ENCODE measurements at regions not wholly inside any gene's neighbourhood (a gene's known extent, or its start where the extent isn't known, plus 50 kb on each side); places are given as distances from the start of the nearest gene placed in this dataset.

DNA sequence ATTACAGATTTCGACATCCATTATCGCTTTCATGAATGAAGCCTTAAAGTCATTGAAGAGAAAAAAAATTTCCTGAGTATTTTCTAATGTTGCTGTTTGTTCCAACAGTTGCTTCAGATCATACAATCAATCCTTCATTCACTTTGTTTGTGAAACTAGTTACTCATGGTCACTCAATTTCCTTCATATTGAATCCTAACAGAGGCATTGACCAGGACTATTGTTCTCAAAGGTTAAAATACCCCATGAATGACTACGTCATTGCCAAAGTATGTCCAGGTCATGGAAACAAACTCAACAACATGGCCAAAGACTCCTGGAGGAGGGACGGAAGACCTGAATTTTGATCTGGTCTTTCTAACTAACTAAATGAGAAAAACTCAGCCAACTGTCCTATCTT is 54.0 kb upstream of the ABCB5 start:
- no peak overlapping the region for H3K4me2 ChIP-seq (ENCODE audit: insufficient read depth, low read length)
- ATAC-seq: no peak
- H3K9ac ChIP-seq (ENCODE audit: insufficient read depth in 1 of 2, low read depth in 2 of 2, low read length in 2 of 2): no peak overlapping the region
- H3K79me2 ChIP-seq (ENCODE audit: control insufficient read depth, insufficient read depth, low read length): no peaks in the 10 kb centered on the region
- no peak for FAIRE-seq
- peaks cover 0 to 13% of the 10 kb centered on the region in 2 experiments; a peak in 2 of 5 replicates for H3K4me1 ChIP-seq (replicated peaks in 1 of 2; ENCODE audit: control insufficient read depth in 2 of 2, insufficient read depth in 2 of 2, low read length in 2 of 2)
- no peaks in the 10 kb centered on the region for H3K36me3 ChIP-seq (ENCODE audit: control insufficient read depth, insufficient read depth, low read length)
- peak overlapping the region; percentile 82 for H2AFZ ChIP-seq (ENCODE audit: low read depth, low read length)
- ChIA-PET CTCF (ENCODE audit: low intra/inter-chr PET ratio) (interaction anchor here (0.6 kb wide), 1 partner anchor 337 kb away, joined by 3 read pairs; no protein-coding TSS in a partner anchor), POLR2A (no interaction called here)
- WGBS (ENCODE audit: insufficient coverage, low coverage, missing lambda C conversion rate): 50% methylated on average over 4 of the region's 4 CpGs
- H3K27ac ChIP-seq (ENCODE audit: extremely low read depth, low read depth, low read length): no peak overlapping the region
- no peaks in the 10 kb centered on the region; a peak in 1 of 5 replicates for H3K27me3 ChIP-seq (ENCODE audit: control insufficient read depth in 2 of 2, insufficient read depth in 2 of 2, low read length in 2 of 2)
- H4K20me1 ChIP-seq (replicated peaks; ENCODE audit: control insufficient read depth, insufficient read depth, low read length): no peaks in the 10 kb centered on the region
- no peak for DNase-seq (ENCODE audit: extremely low read depth in 1 of 4, low spot score in 3 of 4)
- intact Hi-C loops (cut with micrococcal nuclease): no loop called here
- no peak overlapping the region for H3K4me3 ChIP-seq
- no peaks in the 10 kb centered on the region for H3K9me1 ChIP-seq (ENCODE audit: control insufficient read depth, insufficient read depth, low read length)
- no TSS peak for BruUV-seq (replicated peaks)
- in situ Hi-C loops (cut with MboI): no loop called here
- H3K9me3 ChIP-seq (replicated peaks; ENCODE audit: control insufficient read depth, insufficient read depth, low read depth, low read length): no peaks in the 10 kb centered on the region
- TF ChIP-seq, protein P1, sequence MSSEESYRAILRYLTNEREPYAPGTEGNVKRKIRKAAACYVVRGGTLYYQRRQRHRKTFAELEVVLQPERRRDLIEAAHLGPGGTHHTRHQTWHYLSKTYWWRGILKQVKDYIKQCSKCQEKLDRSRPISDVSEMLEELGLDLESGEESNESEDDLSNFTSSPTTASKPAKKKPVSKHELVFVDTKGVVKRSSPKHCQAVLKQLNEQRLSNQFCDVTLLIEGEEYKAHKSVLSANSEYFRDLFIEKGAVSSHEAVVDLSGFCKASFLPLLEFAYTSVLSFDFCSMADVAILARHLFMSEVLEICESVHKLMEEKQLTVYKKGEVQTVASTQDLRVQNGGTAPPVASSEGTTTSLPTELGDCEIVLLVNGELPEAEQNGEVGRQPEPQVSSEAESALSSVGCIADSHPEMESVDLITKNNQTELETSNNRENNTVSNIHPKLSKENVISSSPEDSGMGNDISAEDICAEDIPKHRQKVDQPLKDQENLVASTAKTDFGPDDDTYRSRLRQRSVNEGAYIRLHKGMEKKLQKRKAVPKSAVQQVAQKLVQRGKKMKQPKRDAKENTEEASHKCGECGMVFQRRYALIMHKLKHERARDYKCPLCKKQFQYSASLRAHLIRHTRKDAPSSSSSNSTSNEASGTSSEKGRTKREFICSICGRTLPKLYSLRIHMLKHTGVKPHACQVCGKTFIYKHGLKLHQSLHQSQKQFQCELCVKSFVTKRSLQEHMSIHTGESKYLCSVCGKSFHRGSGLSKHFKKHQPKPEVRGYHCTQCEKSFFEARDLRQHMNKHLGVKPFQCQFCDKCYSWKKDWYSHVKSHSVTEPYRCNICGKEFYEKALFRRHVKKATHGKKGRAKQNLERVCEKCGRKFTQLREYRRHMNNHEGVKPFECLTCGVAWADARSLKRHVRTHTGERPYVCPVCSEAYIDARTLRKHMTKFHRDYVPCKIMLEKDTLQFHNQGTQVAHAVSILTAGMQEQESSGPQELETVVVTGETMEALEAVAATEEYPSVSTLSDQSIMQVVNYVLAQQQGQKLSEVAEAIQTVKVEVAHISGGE (CRISPR knock-in tag; IDR thresholded peaks at IDR 0.05): no peak
- TF ChIP-seq JUN (IDR thresholded peaks at IDR 0.05; ENCODE audit: borderline replicate concordance, low read depth, low read length) (no peak), JUN (CRISPR knock-in tag; IDR thresholded peaks at IDR 0.05; ENCODE audit: borderline replicate concordance) (no peak), ARHGAP35 (IDR thresholded peaks at IDR 0.05; ENCODE audit: partially characterized antibody) (no peak), ZNF766 (CRISPR knock-in tag; conservative IDR thresholded peaks at IDR 0.05) (no peak), BCL6 (CRISPR knock-in tag; IDR thresholded peaks at IDR 0.05) (no peak), EWSR1 (IDR thresholded peaks at IDR 0.05; ENCODE audit: borderline replicate concordance, low read depth, partially characterized antibody) (no peak), ZNF75A (CRISPR knock-in tag; IDR thresholded peaks at IDR 0.05) (no peak), SMAD1 (IDR thresholded peaks at IDR 0.05; ENCODE audit: low read depth, low read length, partially characterized antibody) (no peak), GATAD2B (IDR thresholded peaks at IDR 0.05; ENCODE audit: borderline replicate concordance) (no peak), PHF8 (IDR thresholded peaks at IDR 0.05; ENCODE audit: borderline replicate concordance, low read length) (no peak), ZZZ3 (IDR thresholded peaks at IDR 0.05) (no peak), KAT8 (IDR thresholded peaks at IDR 0.05; ENCODE audit: low read depth) (no peak)
- TF ChIP-seq, protein P2, sequence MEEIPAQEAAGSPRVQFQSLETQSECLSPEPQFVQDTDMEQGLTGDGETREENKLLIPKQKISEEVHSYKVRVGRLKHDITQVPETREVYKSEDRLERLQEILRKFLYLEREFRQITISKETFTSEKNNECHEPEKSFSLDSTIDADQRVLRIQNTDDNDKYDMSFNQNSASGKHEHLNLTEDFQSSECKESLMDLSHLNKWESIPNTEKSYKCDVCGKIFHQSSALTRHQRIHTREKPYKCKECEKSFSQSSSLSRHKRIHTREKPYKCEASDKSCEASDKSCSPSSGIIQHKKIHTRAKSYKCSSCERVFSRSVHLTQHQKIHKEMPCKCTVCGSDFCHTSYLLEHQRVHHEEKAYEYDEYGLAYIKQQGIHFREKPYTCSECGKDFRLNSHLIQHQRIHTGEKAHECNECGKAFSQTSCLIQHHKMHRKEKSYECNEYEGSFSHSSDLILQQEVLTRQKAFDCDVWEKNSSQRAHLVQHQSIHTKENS (CRISPR knock-in tag; IDR thresholded peaks at IDR 0.05): no peak
- TF ChIP-seq, protein P3, sequence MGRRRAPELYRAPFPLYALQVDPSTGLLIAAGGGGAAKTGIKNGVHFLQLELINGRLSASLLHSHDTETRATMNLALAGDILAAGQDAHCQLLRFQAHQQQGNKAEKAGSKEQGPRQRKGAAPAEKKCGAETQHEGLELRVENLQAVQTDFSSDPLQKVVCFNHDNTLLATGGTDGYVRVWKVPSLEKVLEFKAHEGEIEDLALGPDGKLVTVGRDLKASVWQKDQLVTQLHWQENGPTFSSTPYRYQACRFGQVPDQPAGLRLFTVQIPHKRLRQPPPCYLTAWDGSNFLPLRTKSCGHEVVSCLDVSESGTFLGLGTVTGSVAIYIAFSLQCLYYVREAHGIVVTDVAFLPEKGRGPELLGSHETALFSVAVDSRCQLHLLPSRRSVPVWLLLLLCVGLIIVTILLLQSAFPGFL (CRISPR knock-in tag; IDR thresholded peaks at IDR 0.05): no peak
- TF ChIP-seq, protein P4, sequence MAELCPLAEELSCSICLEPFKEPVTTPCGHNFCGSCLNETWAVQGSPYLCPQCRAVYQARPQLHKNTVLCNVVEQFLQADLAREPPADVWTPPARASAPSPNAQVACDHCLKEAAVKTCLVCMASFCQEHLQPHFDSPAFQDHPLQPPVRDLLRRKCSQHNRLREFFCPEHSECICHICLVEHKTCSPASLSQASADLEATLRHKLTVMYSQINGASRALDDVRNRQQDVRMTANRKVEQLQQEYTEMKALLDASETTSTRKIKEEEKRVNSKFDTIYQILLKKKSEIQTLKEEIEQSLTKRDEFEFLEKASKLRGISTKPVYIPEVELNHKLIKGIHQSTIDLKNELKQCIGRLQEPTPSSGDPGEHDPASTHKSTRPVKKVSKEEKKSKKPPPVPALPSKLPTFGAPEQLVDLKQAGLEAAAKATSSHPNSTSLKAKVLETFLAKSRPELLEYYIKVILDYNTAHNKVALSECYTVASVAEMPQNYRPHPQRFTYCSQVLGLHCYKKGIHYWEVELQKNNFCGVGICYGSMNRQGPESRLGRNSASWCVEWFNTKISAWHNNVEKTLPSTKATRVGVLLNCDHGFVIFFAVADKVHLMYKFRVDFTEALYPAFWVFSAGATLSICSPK (IDR thresholded peaks at IDR 0.05; ENCODE audit: borderline replicate concordance): no peak
